ENCODE measurements at regions not wholly inside any gene's neighbourhood (a gene's known extent, or its start where the extent isn't known, plus 50 kb on each side); places are given as distances from the start of the nearest gene placed in this dataset.

DNA sequence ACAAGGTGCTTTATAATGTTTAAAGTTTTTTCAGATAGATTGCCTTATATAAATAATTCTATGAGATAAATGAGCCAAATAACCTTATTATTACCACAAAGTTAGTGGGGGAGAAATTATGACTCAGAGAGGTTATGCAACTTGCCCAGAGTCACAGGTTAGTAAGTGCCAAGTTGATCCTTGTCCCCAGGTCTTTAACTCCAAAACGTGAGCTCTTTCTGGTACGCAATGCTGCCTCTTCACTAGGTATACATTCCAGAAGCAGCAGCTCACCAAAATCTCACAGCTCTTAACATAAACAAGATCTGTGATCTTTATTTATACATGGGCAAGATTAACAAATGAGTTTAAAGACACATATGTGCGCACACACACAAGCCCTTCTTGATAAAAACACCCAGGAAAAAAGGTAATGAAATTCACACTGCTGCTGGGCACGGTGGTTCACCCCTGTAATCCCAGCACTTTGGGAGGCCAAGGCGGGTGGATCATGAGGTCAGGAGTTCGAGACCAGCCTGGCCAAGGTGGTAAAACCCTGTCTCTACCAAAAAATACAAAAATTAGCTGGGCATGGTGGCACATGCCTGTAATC is 59.8 kb upstream of the NR2F2 start:
- H3K36me3 Mint-ChIP-seq (ENCODE audit: insufficient read depth, unreplicated experiment): peaks cover 31% of the 10 kb centered on the region
- DNase-seq: peak; percentile 53
- CTCF ChIA-PET: interaction anchor here (0.6 to 1.6 kb wide), 6 partner anchors 12 to 418 kb away, joined by 3 to 5 read pairs (median 3); no protein-coding TSS in a partner anchor
- H3K27ac Mint-ChIP-seq (ENCODE audit: unreplicated experiment): peak overlapping the region; percentile 73
- no peak for TF ChIP-seq CTCF (IDR thresholded peaks at IDR 0.05; ENCODE audit: unreplicated experiment)
- peaks cover 79% of the 10 kb centered on the region for H3K4me1 Mint-ChIP-seq (ENCODE audit: low read depth, unreplicated experiment)
- H3K9me3 Mint-ChIP-seq (ENCODE audit: low read depth, unreplicated experiment): peaks cover 3% of the 10 kb centered on the region
- BruUV-seq (replicated peaks): no TSS peak
- no peaks in the 10 kb centered on the region for H3K27me3 Mint-ChIP-seq (ENCODE audit: unreplicated experiment)
- peak overlapping the region; percentile 29 for H3K4me3 Mint-ChIP-seq (ENCODE audit: low read depth, unreplicated experiment)
- intact Hi-C loops (cut with micrococcal nuclease; ENCODE audit: unreplicated experiment): loop anchor here (1.0 kb wide), 1 partner anchor 20 kb away; no protein-coding TSS in a partner anchor

DNA sequence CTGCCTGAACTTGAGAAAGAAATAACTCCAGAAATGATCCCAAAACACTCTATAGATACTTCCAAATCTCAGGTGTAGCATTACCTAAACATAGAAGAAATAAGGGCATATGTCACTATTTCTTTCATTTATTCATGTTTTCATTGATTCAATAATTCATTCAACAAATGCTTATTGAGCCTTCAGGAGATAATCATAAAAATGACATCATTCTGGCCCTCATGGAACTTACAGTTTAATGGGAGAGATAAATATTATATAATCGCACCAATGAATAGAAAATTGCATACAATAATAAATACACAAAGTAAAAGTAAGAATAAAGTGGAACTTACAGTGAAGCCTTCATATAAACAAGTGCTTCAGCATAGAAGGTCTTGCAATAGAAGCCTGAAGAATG is 58.1 kb upstream of the NR2F2 start:
- H3K27ac Mint-ChIP-seq (ENCODE audit: unreplicated experiment): peak overlapping the region; percentile 81
- peaks cover 88% of the 10 kb centered on the region for H3K4me1 Mint-ChIP-seq (ENCODE audit: low read depth, unreplicated experiment)
- no peak for TF ChIP-seq CTCF (IDR thresholded peaks at IDR 0.05; ENCODE audit: unreplicated experiment)

GRCh38 chr15:96273317-96274086 is 57.0 kb upstream of the NR2F2 start:
- CTCF ChIA-PET: interaction anchor here (0.7 to 2.0 kb wide), 7 partner anchors 9 to 1509 kb away, joined by 3 to 12 read pairs (median 5); no protein-coding TSS in a partner anchor
- DNase-seq: peak; percentile 80
- H3K36me3 Mint-ChIP-seq (ENCODE audit: insufficient read depth, unreplicated experiment): peaks cover 36% of the 10 kb centered on the region
- BruUV-seq (replicated peaks): no TSS peak
- intact Hi-C loops (cut with micrococcal nuclease; ENCODE audit: unreplicated experiment): no loop called here
- H3K4me1 Mint-ChIP-seq (ENCODE audit: low read depth, unreplicated experiment): peaks cover 86% of the 10 kb centered on the region
- peak overlapping the region; percentile 81 for H3K27ac Mint-ChIP-seq (ENCODE audit: unreplicated experiment)
- H3K4me3 Mint-ChIP-seq (ENCODE audit: low read depth, unreplicated experiment): peak overlapping the region; percentile 48
- TF ChIP-seq CTCF (IDR thresholded peaks at IDR 0.05; ENCODE audit: unreplicated experiment): no peak
- H3K27me3 Mint-ChIP-seq (ENCODE audit: unreplicated experiment): no peaks in the 10 kb centered on the region
- H3K9me3 Mint-ChIP-seq (ENCODE audit: low read depth, unreplicated experiment): peaks cover 3% of the 10 kb centered on the region

More for the DNA sequence above, 58.1 kb upstream of the NR2F2 start:
- BruUV-seq (replicated peaks): no TSS peak
- H3K27me3 Mint-ChIP-seq (ENCODE audit: unreplicated experiment): no peaks in the 10 kb centered on the region
- no peak for DNase-seq
- CTCF ChIA-PET: interaction anchor here (0.7 to 1.7 kb wide), 3 partner anchors 41 to 1510 kb away, joined by 3 to 4 read pairs (median 4); no protein-coding TSS in a partner anchor
- H3K9me3 Mint-ChIP-seq (ENCODE audit: low read depth, unreplicated experiment): peaks cover 3% of the 10 kb centered on the region
- no peak overlapping the region for H3K4me3 Mint-ChIP-seq (ENCODE audit: low read depth, unreplicated experiment)
- H3K36me3 Mint-ChIP-seq (ENCODE audit: insufficient read depth, unreplicated experiment): peaks cover 36% of the 10 kb centered on the region
- intact Hi-C loops (cut with micrococcal nuclease; ENCODE audit: unreplicated experiment): no loop called here

- CTCF ChIA-PET: interaction anchor here (1.1 to 2.0 kb wide), 5 partner anchors 9 to 91 kb away, joined by 3 to 12 read pairs (median 6); no protein-coding TSS in a partner anchor
- BruUV-seq (replicated peaks): no TSS peak
- Mint-ChIP-seq H3K27ac (ENCODE audit: unreplicated experiment) (peak overlapping the region; percentile 81), H3K9me3 (ENCODE audit: low read depth, unreplicated experiment) (no peaks in the 10 kb centered on the region), H3K4me1 (ENCODE audit: low read depth, unreplicated experiment) (peaks cover 80% of the 10 kb centered on the region), H3K4me3 (ENCODE audit: low read depth, unreplicated experiment) (peak overlapping the region; percentile 48), H3K36me3 (ENCODE audit: insufficient read depth, unreplicated experiment) (peaks cover 30% of the 10 kb centered on the region), H3K27me3 (ENCODE audit: unreplicated experiment) (no peaks in the 10 kb centered on the region)
- intact Hi-C loops (cut with micrococcal nuclease; ENCODE audit: unreplicated experiment): no loop called here
- TF ChIP-seq CTCF (IDR thresholded peaks at IDR 0.05; ENCODE audit: unreplicated experiment): no peak
- DNase-seq: no peak
Measured at GRCh38 chr15:96274087-96274440, 56.4 kb upstream of the NR2F2 start.

Measured in Calu3 (cell line).